Hematopoietic multipotent progenitor cell treated with erythropoietin and hydrocortisone succinate and interleukin-3 and kit ligand, for 6 days (in vitro differentiated cells): ENCODE measurements at regions not wholly inside any gene's neighbourhood (a gene's known extent, or its start where the extent isn't known, plus 50 kb on each side); places are given as distances from the start of the nearest gene placed in this dataset.

Source experiments
- DNase-seq: peaks from one replicate; pipeline ENCODE4 v3.0.0-alpha.2; 2015

DNA sequence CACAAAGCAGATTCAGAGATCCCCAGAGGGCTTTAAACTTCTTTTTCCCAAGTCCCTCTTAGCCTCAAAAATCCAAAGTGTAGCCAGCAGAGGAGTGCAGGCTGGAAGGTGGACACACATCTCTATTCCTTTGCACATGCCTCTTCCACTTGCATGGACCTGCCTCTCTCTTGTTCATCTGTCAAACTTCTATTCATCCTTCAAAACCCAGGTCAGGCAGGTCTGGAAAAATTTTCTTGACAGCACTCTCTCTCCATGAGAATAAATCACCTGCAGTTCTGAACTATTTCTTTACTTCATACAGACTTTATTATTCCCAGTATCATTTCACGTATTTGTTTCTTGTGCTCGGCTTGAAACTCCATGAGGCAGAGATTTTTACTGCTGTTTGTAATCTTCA lies 127.5 kb downstream of the SS18 start:
- DNase-seq: no peak

DNA sequence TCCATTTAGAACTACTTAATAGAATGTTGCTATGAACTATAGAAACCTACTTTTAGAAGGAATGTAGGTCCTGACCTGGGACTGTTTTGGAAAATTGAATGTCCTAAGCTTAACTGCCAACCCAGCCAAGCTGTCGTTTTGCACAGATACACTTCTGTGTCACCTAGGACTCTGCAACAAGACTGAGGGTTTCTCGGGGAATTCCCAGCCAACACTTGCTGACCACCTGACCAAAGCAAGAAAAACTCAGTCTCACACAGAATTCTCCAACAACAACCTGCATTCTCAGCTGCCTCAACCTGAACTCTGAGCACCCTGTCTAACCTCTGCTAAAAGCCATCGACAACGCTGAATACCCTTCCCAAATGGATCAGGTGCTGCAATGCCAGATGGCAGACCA lies 128.2 kb downstream of the SS18 start:
- no peak for DNase-seq

- DNase-seq: no peak
Measured at GRCh38 chr18:25957017-25957416, 133.4 kb downstream of the SS18 start.

GRCh38 chr18:25953111-25953510 lies 137.3 kb downstream of the SS18 start:
- DNase-seq: no peak

GRCh38 chr18:25950321-25950720 lies 140.1 kb downstream of the SS18 start:
- DNase-seq: no peak

- DNase-seq: no peak
Measured at GRCh38 chr18:25946540-25946939, 143.9 kb downstream of the SS18 start.

GRCh38 chr18:25935356-25935755 lies 155.1 kb downstream of the SS18 start:
- DNase-seq: no peak

DNA sequence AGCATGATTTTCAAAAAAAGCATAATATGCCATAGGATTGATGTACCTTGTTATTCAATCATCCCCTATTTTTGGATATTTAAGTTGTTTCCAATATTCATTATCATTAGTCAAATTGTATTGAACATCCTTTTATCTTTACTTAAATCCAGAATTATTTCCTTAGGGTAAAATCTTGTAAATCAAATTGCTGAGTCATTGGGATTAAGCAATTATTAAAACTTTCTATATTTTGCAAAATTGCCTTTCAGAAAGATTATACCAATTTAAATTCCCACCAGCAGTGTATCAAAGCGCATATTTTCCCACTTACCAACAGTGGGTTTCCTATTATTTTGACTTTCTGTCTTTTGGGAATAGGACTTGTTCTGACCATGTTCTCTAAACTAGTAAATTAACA lies 159.3 kb downstream of the SS18 start:
- DNase-seq: no peak

DNA sequence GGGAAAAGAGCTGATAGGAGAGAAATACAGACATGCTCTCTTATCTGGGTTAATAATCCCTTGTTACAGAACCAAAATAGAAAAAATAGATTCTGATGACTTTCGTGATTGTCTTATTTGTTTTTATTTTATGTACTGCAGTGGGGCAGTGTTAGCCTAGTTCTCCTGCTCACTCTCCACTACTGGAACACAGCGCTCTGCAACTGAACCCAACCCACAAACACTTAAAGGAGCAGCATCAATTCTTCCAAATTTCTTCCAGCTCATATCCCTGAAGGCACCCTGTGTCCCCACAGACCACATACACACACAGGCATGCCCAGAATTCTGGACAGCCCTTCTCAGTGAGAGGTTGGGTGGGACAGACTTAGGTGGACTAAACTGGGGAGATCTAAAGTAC lies 160.6 kb downstream of the SS18 start:
- no peak for DNase-seq

- no peak for DNase-seq
Measured at GRCh38 chr18:25927830-25928229, 162.6 kb downstream of the SS18 start.

DNA sequence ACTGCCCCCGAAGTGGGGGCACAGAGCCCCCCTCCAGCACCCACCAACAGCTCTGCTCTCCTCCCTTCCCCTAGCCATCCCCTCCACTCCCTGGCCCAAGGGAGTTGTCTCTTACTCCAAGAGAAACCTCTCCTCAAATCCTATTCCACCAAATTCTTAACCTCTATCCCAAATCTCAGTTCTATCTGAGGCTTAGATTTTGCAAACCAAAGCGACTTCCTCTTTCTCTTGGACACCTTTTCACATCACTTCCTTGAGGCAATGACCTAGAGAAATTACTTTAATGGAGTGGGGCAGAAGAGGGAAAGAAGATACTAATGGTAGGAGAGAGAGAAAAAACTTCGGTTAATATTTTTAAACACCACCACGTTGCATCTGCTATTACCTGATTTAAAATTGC lies 167.2 kb downstream of the SS18 start:
- DNase-seq: no peak

DNA sequence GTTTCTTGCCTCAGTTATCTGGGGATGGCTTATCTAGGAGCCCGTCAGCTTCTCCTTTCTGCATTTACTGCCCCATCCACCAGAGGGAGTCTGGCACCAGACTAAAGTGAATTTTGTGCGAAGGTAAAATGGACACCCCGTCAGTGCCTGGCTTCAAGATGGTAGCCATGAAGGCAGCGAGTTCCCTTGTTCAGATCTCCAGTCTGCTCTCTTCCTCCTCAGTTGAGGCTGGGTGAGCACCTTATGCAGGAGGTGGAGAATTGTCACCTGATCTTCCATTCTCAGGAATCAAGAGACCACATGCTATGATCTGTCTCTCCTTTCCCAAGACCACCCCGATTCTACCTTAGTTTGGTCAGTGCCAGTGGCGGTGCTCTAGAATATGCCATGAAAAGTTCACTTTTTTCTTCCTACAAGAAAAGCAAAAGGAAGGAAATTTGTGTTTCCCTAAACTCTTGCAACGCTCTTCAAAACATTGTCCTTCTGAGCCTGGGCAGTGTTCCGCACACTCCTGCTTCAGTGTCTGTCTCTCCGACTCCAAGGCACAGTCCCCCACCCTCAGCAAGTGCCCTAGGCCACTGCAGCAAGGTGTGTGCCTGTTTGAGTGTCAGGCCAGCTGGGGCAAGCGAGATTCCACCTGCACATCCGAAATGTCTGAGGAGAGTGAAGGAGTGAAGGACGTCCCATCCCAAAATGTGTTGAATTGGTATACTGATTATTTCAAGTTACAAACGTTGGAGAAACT lies 168.6 kb downstream of the SS18 start:
- peak; percentile 87 for DNase-seq

GRCh38 chr18:25915907-25916306 lies 174.5 kb downstream of the SS18 start:
- DNase-seq: peak; percentile 23

DNA sequence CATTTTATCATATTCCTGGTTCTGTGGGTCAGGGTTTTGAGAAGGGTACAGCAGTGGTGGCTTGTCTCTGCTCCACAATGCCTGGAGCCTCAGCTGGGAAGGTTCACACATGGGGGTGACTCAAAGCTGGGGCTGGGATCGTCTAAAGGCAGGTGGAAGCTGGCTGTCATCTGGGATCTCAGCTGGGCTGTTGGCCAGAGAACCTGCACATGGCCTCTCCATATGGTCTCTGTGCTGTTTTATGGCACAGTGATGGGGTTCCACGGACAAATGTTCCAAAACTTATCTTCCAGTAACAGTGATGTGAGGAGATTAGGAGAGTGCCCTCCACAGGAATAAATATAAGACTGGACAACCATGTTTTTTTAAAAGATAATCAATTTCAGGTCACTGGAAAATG lies 191.4 kb downstream of the SS18 start:
- no peak for DNase-seq

- DNase-seq: no peak
Measured at GRCh38 chr18:25896956-25897355, 193.5 kb downstream of the SS18 start.

GRCh38 chr18:25896178-25896780 lies 194.1 kb downstream of the SS18 start:
- DNase-seq: peak; percentile 70

DNA sequence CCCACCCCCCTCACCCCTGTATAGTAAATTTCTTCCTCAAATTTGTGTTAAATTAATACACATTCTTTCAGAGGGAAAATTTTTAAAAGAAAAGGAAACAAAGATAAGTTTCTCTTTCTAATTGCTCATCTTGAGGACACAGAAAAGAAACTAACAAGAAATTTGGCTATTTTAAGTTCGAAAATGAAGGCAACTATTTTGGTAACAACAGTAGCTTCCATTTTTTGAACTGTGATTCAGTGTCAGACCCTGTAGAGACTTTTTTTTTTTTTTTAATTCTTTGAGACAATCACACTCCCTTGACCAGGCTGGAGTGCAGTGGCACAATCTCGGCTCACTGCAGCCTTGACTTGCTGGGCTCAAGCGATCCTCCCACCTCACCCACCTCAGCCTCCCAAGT lies 194.9 kb downstream of the SS18 start:
- DNase-seq: no peak

GRCh38 chr18:25886283-25886682 lies 204.1 kb downstream of the SS18 start:
- no peak for DNase-seq

GRCh38 chr18:25883091-25883490 lies 207.3 kb downstream of the SS18 start:
- DNase-seq: no peak

- no peak for DNase-seq
Measured at GRCh38 chr18:25881149-25881548, 209.3 kb downstream of the SS18 start.

DNA sequence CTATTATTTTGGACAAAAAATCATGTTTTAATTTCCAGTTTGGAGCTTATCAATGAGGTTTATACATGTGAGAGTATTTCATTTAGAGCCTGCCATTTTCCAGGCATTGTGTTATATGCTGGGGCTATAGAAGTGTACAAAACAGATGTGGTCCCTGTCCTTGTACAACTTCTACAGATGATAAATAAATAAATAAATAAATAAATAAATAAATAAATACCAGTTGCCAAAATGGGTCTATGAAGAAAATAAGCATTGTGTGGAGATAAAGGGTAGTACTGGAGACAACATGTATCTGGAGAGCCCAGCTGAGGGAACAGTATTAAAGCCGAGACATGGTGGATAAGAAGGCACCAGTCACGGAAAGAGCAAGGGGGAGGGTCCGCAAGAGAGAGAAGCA lies 210.0 kb downstream of the SS18 start:
- no peak for DNase-seq

- DNase-seq: no peak
Measured at GRCh38 chr18:25876330-25876948, 214.0 kb downstream of the SS18 start.

GRCh38 chr18:25875551-25876240 lies 214.7 kb downstream of the SS18 start:
- no peak for DNase-seq

DNA sequence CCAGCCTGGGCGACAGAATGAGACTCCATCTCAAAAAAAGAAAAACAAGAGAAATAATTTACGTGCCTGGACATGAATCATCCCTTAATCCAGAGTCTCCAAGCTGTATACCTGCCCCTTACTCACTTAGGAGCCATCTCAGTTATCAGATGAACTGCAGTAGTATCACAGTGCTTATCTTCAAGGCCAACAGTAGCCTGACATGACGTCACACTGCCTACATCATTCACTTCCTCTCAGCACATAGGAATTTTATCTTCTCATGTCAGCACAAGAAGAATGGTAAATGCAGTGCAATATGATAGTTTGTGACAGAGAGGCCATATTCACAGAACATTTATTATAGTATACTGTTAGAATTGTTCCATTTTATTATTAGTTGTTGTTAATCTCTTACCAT lies 216.6 kb downstream of the SS18 start:
- no peak for DNase-seq
